ENCODE measurements at regions not wholly inside any gene's neighbourhood (a gene's known extent, or its start where the extent isn't known, plus 50 kb on each side); places are given as distances from the start of the nearest gene placed in this dataset.

DNA sequence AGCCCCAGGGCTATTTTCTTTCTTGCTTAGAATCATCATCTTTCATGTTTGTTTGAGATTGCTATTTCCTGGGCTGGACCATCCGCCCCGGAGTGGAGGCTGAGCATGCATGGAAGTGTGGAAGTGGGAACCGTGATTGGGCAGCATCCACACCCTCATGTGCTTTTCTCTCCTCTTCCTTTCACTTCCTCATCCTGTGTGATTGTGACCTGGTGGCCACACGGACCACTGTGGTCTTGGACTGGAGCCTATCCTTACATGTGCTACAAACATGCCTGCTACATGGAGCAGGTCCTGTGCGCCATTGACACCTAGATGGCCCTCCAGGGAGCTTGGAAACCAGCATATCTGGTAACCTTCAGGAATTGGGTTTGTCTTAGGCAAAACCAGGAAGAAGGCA is 175.9 kb upstream of the LCORL start:
- H3K4me3 ChIP-seq (ENCODE audit: low read length, poor library complexity, severe bottlenecking): no peak overlapping the region
- H3K4me2 ChIP-seq (ENCODE audit: low read depth, low read length, poor library complexity, severe bottlenecking): no peak overlapping the region
- H3K79me2 ChIP-seq (ENCODE audit: insufficient read depth, low read length): no peaks in the 10 kb centered on the region
- H3K27me3 ChIP-seq (ENCODE audit: insufficient read depth, low read length, poor library complexity, severe bottlenecking): no peaks in the 10 kb centered on the region
- H3F3A ChIP-seq (ENCODE audit: low read depth): no peaks in the 10 kb centered on the region
- no peaks in the 10 kb centered on the region for H3K9me2 ChIP-seq (replicated peaks; ENCODE audit: low read depth, low read length)
- no peaks in the 10 kb centered on the region for H3K36me3 ChIP-seq (ENCODE audit: insufficient read depth, low read length)
- H3K9ac ChIP-seq (ENCODE audit: low read depth, low read length, poor library complexity, severe bottlenecking): no peak overlapping the region
- no peak for TF ChIP-seq EZH2phosphoT487 (IDR thresholded peaks at IDR 0.05; ENCODE audit: borderline replicate concordance)
- no peaks in the 10 kb centered on the region for H3K9me3 ChIP-seq (ENCODE audit: insufficient read depth, low read depth, low read length)
- H4K20me1 ChIP-seq (ENCODE audit: insufficient read depth, low read length, poor library complexity, severe bottlenecking): no peaks in the 10 kb centered on the region
- H3K4me1 ChIP-seq (ENCODE audit: insufficient read depth, low read length, poor library complexity, severe bottlenecking): no peaks in the 10 kb centered on the region
- no peak overlapping the region for H2AFZ ChIP-seq (ENCODE audit: low read length)

DNA sequence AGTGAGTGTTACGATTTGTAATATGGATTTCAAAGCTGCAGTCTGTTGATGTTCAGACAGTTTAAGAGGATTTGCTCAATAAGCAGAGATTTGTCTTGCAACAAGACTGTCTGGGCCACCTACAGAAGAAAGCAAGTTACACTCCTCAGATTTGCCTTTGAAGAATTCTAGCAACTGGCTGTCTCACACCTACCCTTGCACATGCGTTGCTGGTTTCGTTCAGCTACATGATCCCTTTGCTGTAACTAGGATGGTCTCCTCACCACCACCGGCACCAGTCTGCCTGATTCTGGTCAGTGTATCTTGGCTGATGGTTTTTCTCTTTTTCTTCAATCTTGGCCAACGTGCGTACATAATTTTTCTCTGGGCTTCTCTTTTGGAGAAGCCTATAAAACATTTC is 172.7 kb upstream of the LCORL start:
- H2AFZ ChIP-seq (ENCODE audit: low read length): no peak overlapping the region
- no peaks in the 10 kb centered on the region for H3K79me2 ChIP-seq (ENCODE audit: insufficient read depth, low read length)
- no peaks in the 10 kb centered on the region for H3K9me2 ChIP-seq (replicated peaks; ENCODE audit: low read depth, low read length)
- H3K4me1 ChIP-seq (ENCODE audit: insufficient read depth, low read length, poor library complexity, severe bottlenecking): no peaks in the 10 kb centered on the region
- H3K4me3 ChIP-seq (ENCODE audit: low read length, poor library complexity, severe bottlenecking): no peak overlapping the region
- H3K27me3 ChIP-seq (ENCODE audit: insufficient read depth, low read length, poor library complexity, severe bottlenecking): no peaks in the 10 kb centered on the region
- no peak overlapping the region for H3K9ac ChIP-seq (ENCODE audit: low read depth, low read length, poor library complexity, severe bottlenecking)
- TF ChIP-seq EZH2phosphoT487 (IDR thresholded peaks at IDR 0.05; ENCODE audit: borderline replicate concordance): no peak
- TF ChIP-seq, protein P1, sequence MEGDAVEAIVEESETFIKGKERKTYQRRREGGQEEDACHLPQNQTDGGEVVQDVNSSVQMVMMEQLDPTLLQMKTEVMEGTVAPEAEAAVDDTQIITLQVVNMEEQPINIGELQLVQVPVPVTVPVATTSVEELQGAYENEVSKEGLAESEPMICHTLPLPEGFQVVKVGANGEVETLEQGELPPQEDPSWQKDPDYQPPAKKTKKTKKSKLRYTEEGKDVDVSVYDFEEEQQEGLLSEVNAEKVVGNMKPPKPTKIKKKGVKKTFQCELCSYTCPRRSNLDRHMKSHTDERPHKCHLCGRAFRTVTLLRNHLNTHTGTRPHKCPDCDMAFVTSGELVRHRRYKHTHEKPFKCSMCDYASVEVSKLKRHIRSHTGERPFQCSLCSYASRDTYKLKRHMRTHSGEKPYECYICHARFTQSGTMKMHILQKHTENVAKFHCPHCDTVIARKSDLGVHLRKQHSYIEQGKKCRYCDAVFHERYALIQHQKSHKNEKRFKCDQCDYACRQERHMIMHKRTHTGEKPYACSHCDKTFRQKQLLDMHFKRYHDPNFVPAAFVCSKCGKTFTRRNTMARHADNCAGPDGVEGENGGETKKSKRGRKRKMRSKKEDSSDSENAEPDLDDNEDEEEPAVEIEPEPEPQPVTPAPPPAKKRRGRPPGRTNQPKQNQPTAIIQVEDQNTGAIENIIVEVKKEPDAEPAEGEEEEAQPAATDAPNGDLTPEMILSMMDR (conservative IDR thresholded peaks at IDR 0.05; ENCODE audit: low read length): no peak
- no peak overlapping the region for H3K4me2 ChIP-seq (ENCODE audit: low read depth, low read length, poor library complexity, severe bottlenecking)
- no peaks in the 10 kb centered on the region for H3K36me3 ChIP-seq (ENCODE audit: insufficient read depth, low read length)
- H4K20me1 ChIP-seq (ENCODE audit: insufficient read depth, low read length, poor library complexity, severe bottlenecking): no peaks in the 10 kb centered on the region
- H3K9me3 ChIP-seq (ENCODE audit: insufficient read depth, low read depth, low read length): no peaks in the 10 kb centered on the region
- H3F3A ChIP-seq (ENCODE audit: low read depth): no peaks in the 10 kb centered on the region

DNA sequence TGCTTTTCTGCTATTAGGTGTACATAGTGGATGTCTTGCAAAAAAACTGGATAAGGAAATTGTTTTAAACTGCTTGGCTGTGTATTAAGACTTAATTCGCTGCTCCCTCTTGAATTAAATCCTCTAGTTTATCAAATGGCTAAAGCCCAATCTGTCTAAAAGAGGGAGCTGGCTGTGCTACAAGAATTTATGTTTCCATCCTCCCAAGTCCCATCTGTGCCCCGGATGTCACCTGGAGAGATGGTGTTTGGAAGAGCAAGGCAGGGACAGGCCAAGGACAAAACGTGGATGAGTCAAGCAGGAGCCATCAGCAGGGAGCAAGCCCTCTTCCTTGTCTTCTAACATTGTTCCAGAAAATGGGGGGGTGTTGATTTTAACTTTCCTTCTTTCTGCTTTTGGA is 171.3 kb upstream of the LCORL start:
- no peaks in the 10 kb centered on the region for H3K36me3 ChIP-seq (ENCODE audit: insufficient read depth, low read length)
- no peaks in the 10 kb centered on the region for H3K9me2 ChIP-seq (replicated peaks; ENCODE audit: low read depth, low read length)
- no peak overlapping the region for H3K4me3 ChIP-seq (ENCODE audit: low read length, poor library complexity, severe bottlenecking)
- H2AFZ ChIP-seq (ENCODE audit: low read length): no peak overlapping the region
- no peaks in the 10 kb centered on the region for H3K27me3 ChIP-seq (ENCODE audit: insufficient read depth, low read length, poor library complexity, severe bottlenecking)
- no peaks in the 10 kb centered on the region for H3K9me3 ChIP-seq (ENCODE audit: insufficient read depth, low read depth, low read length)
- no peaks in the 10 kb centered on the region for H4K20me1 ChIP-seq (ENCODE audit: insufficient read depth, low read length, poor library complexity, severe bottlenecking)
- no peaks in the 10 kb centered on the region for H3F3A ChIP-seq (ENCODE audit: low read depth)
- no peak overlapping the region for H3K9ac ChIP-seq (ENCODE audit: low read depth, low read length, poor library complexity, severe bottlenecking)
- TF ChIP-seq, protein P1 (conservative IDR thresholded peaks at IDR 0.05; ENCODE audit: low read length): no peak
- TF ChIP-seq EZH2phosphoT487 (IDR thresholded peaks at IDR 0.05; ENCODE audit: borderline replicate concordance): no peak
- H3K79me2 ChIP-seq (ENCODE audit: insufficient read depth, low read length): no peaks in the 10 kb centered on the region
- H3K4me1 ChIP-seq (ENCODE audit: insufficient read depth, low read length, poor library complexity, severe bottlenecking): no peaks in the 10 kb centered on the region
- H3K4me2 ChIP-seq (ENCODE audit: low read depth, low read length, poor library complexity, severe bottlenecking): no peak overlapping the region

GRCh38 chr4:18185491-18185890 is 163.9 kb upstream of the LCORL start:
- Histone ChIP-seq H3K9me2 (replicated peaks; ENCODE audit: low read depth, low read length) (no peaks in the 10 kb centered on the region), H2AFZ (ENCODE audit: low read length) (no peak overlapping the region), H4K20me1 (ENCODE audit: insufficient read depth, low read length, poor library complexity, severe bottlenecking) (no peaks in the 10 kb centered on the region), H3K36me3 (ENCODE audit: insufficient read depth, low read length) (no peaks in the 10 kb centered on the region), H3F3A (ENCODE audit: low read depth) (no peaks in the 10 kb centered on the region), H3K27me3 (ENCODE audit: insufficient read depth, low read length, poor library complexity, severe bottlenecking) (no peaks in the 10 kb centered on the region), H3K79me2 (ENCODE audit: insufficient read depth, low read length) (no peaks in the 10 kb centered on the region), H3K4me2 (ENCODE audit: low read depth, low read length, poor library complexity, severe bottlenecking) (no peak overlapping the region), H3K9ac (ENCODE audit: low read depth, low read length, poor library complexity, severe bottlenecking) (no peak overlapping the region), H3K4me3 (ENCODE audit: low read length, poor library complexity, severe bottlenecking) (no peak overlapping the region), H3K4me1 (ENCODE audit: insufficient read depth, low read length, poor library complexity, severe bottlenecking) (no peaks in the 10 kb centered on the region), H3K9me3 (ENCODE audit: insufficient read depth, low read depth, low read length) (no peaks in the 10 kb centered on the region)
- TF ChIP-seq, protein P1 (conservative IDR thresholded peaks at IDR 0.05; ENCODE audit: low read length): no peak
- no peak for TF ChIP-seq EZH2phosphoT487 (IDR thresholded peaks at IDR 0.05; ENCODE audit: borderline replicate concordance)

All from Loucy (cell line).